SU-DHL-6 (cell line): ENCODE measurements at regions not wholly inside any gene's neighbourhood (a gene's known extent, or its start where the extent isn't known, plus 50 kb on each side); places are given as distances from the start of the nearest gene placed in this dataset.

Experiments used
- H2AFZ ChIP-seq: fragments of 200-600 bp; sonication (generic); 2 replicates; pipeline ENCODE4 v1.6.1; 2014; ENCODE audit warnings: low read depth, mild to moderate bottlenecking, moderate library complexity, mixed read lengths, antibody characterized with exemption, low read length; ENCODE audit not compliant: severe bottlenecking
- H3F3A ChIP-seq: fragments of 200-600 bp; shearing (Covaris generic); 2 replicates; pipeline ENCODE4 v1.6.0; 2016; ENCODE audit warnings: antibody characterized with exemption, mild to moderate bottlenecking; ENCODE audit not compliant: insufficient read depth
- H3K27ac ChIP-seq: fragments of 200-600 bp; sonication (generic); 2 replicates; pipeline ENCODE4 v1.5.1; 2016; ENCODE audit warnings: low read depth, mild to moderate bottlenecking, low read length, moderate library complexity, mixed read lengths
- H3K27me3 ChIP-seq: fragments of 200-600 bp; sonication (generic), shearing (Covaris generic); 2 replicates; pipeline ENCODE4 v1.6.0; 2014; ENCODE audit warnings: mild to moderate bottlenecking, low read length
- H3K36me3 ChIP-seq: fragments of 200-600 bp; sonication (generic); 2 replicates; pipeline ENCODE4 v1.6.1; 2014; ENCODE audit warnings: mild to moderate bottlenecking, low read length, mixed read lengths
- H3K4me2 ChIP-seq: fragments of 300-600, 200-600 bp; shearing (Covaris generic), sonication (generic); 2 replicates; pipeline ENCODE4 v1.6.0; 2014; ENCODE audit warnings: low read length, low read depth, mild to moderate bottlenecking; ENCODE audit not compliant: poor library complexity, severe bottlenecking
- H3K4me3 ChIP-seq: fragments of 200-600 bp; sonication (generic); 2 replicates; pipeline ENCODE4 v1.5.1; 2014; ENCODE audit warnings: antibody characterized with exemption, low read length, mild to moderate bottlenecking, mixed read lengths; ENCODE audit not compliant: insufficient read depth, poor library complexity, severe bottlenecking
- H3K79me2 ChIP-seq: fragments of 200-600 bp; sonication (generic); 2 replicates; pipeline ENCODE4 v1.6.1; 2014; ENCODE audit warnings: mild to moderate bottlenecking, low read length, moderate library complexity; ENCODE audit not compliant: insufficient read depth
- H3K9ac ChIP-seq: fragments of 200-600 bp; sonication (generic); 2 replicates; pipeline ENCODE4 v1.7.0; 2014; ENCODE audit warnings: mild to moderate bottlenecking, low read length
- H3K9me2 ChIP-seq: fragments of 200-600 bp; sonication (generic); replicated peaks from 2 replicates; pipeline ENCODE4 v1.6.1; 2014; ENCODE audit warnings: low read length; ENCODE audit not compliant: insufficient read depth
- H3K9me3 ChIP-seq: fragments of 200-600 bp; sonication (generic); 2 replicates; pipeline ENCODE4 v1.6.1; 2014; ENCODE audit warnings: low read length, mixed read lengths; ENCODE audit not compliant: insufficient read depth
- H4K20me1 ChIP-seq: fragments of 200-600 bp; sonication (generic); 2 replicates; pipeline ENCODE4 v1.6.1; 2014; ENCODE audit warnings: low read depth, mild to moderate bottlenecking, antibody characterized with exemption, low read length, moderate library complexity, mixed read lengths
- CTCF ChIP-seq: fragments of 200-600 bp; sonication (generic); IDR thresholded peaks from one replicate; pipeline ENCODE4 v1.5.1; 2017; ENCODE audit warnings: antibody characterized with exemption, mild to moderate bottlenecking, low read length, moderate library complexity; ENCODE audit not compliant: insufficient read depth, poor library complexity, severe bottlenecking
- EZH2phosphoT487 ChIP-seq: fragments of 200-600 bp; sonication (generic), shearing (Covaris generic); conservative IDR thresholded peaks from 2 replicates; pipeline ENCODE4 v1.6.1; 2018; ENCODE audit warnings: mild to moderate bottlenecking, antibody characterized with exemption, low read length, moderate library complexity, mixed read lengths

GRCh38 chr11:23944923-23945322 lies 551.9 kb upstream of the LUZP2 start:
- Histone ChIP-seq H3K9me3 (no peaks in the 10 kb centered on the region), H4K20me1 (no peaks in the 10 kb centered on the region), H3K27ac (no peak overlapping the region), H3K27me3 (0 out of 2 replicates have a peak, but pooled peaks cover 3% of the 10 kb centered on the region), H3K9ac (no peak overlapping the region), H3K36me3 (no peaks in the 10 kb centered on the region), H3K79me2 (no peaks in the 10 kb centered on the region), H2AFZ (no peak overlapping the region), H3K4me2 (no peak overlapping the region), H3K4me3 (no peak overlapping the region), H3F3A (no peaks in the 10 kb centered on the region), H3K9me2 (no peaks in the 10 kb centered on the region)
- TF ChIP-seq EZH2phosphoT487, result no peak
- no peak for TF ChIP-seq CTCF

GRCh38 chr11:23947883-23948282 lies 549.0 kb upstream of the LUZP2 start:
- H3K4me3 ChIP-seq, result no peak overlapping the region
- H3K9ac ChIP-seq, result no peak overlapping the region
- TF ChIP-seq EZH2phosphoT487 (no peak), CTCF (no peak)
- no peak overlapping the region for H3K4me2 ChIP-seq
- 0 out of 2 replicates have a peak, but pooled peaks cover 3% of the 10 kb centered on the region for H3K27me3 ChIP-seq
- no peak overlapping the region for H2AFZ ChIP-seq
- no peaks in the 10 kb centered on the region for H3F3A ChIP-seq
- no peaks in the 10 kb centered on the region for H3K79me2 ChIP-seq
- no peaks in the 10 kb centered on the region for H3K36me3 ChIP-seq
- no peaks in the 10 kb centered on the region; the same call in 1 of the 2 replicates for H3K9me2 ChIP-seq
- no peak overlapping the region for H3K27ac ChIP-seq
- H4K20me1 ChIP-seq, result no peaks in the 10 kb centered on the region
- no peaks in the 10 kb centered on the region for H3K9me3 ChIP-seq

GRCh38 chr11:23948851-23949250 lies 548.0 kb upstream of the LUZP2 start:
- no peaks in the 10 kb centered on the region; the same call in 1 of the 2 replicates for H3K9me2 ChIP-seq
- H3K4me2 ChIP-seq, result no peak overlapping the region
- no peaks in the 10 kb centered on the region for H3K36me3 ChIP-seq
- no peaks in the 10 kb centered on the region for H3F3A ChIP-seq
- H3K27ac ChIP-seq, result no peak overlapping the region
- H3K4me3 ChIP-seq, result no peak overlapping the region
- no peaks in the 10 kb centered on the region for H4K20me1 ChIP-seq
- no peaks in the 10 kb centered on the region for H3K9me3 ChIP-seq
- H2AFZ ChIP-seq, result no peak overlapping the region
- H3K79me2 ChIP-seq, result no peaks in the 10 kb centered on the region
- TF ChIP-seq CTCF (no peak), EZH2phosphoT487 (no peak)
- no peak overlapping the region for H3K9ac ChIP-seq
- H3K27me3 ChIP-seq, result no peaks in the 10 kb centered on the region
